HG02938 (cell line): ENCODE measurements at regions not wholly inside any gene's neighbourhood (a gene's known extent, or its start where the extent isn't known, plus 50 kb on each side); places are given as distances from the start of the nearest gene placed in this dataset.
"Not testable (repeated sequence)": the region's sequence is repeated elsewhere in the genome, so short reads cannot be mapped to it uniquely, and the experiment has no call there.

Experiments used
- ATAC-seq: cut with Tn5 transposase; IDR thresholded peaks from one replicate; pipeline ENCODE4 v1.9.1; 2021; ENCODE audit warnings: mild to moderate bottlenecking, moderate library complexity; ENCODE audit not compliant: unreplicated experiment

- ATAC-seq, result no peak
These were observed 197.8 kb downstream of the MEMO1 start for GRCh38 chr2:31813016-31813415.

- peak; percentile 96 for ATAC-seq
These were observed 198.6 kb downstream of the MEMO1 start for GRCh38 chr2:31812051-31812798.

- no peak for ATAC-seq
These were observed 199.3 kb downstream of the MEMO1 start for GRCh38 chr2:31811482-31811881.

- ATAC-seq, result no peak
These were observed 200.4 kb downstream of the MEMO1 start for GRCh38 chr2:31810200-31810917.

- no peak for ATAC-seq
These were observed 205.1 kb downstream of the MEMO1 start for GRCh38 chr2:31805688-31806087.

- ATAC-seq, result not testable (repeated sequence)
These were observed 207.2 kb downstream of the MEMO1 start for GRCh38 chr2:31803481-31804153.

- ATAC-seq, result no peak
These were observed 208.1 kb downstream of the MEMO1 start for GRCh38 chr2:31802711-31803110.

- ATAC-seq, result not testable (repeated sequence)
These were observed 211.5 kb downstream of the MEMO1 start for GRCh38 chr2:31799282-31799681.

GRCh38 chr2:31788273-31788672 is 207.5 kb upstream of the SRD5A2 start:
- no peak for ATAC-seq

GRCh38 chr2:31785876-31786275 is 205.1 kb upstream of the SRD5A2 start:
- ATAC-seq, result peak; percentile 61

- no peak for ATAC-seq
These were observed 204.1 kb upstream of the SRD5A2 start for GRCh38 chr2:31784868-31785267.

- ATAC-seq, result not testable (repeated sequence)
These were observed 202.8 kb upstream of the SRD5A2 start for GRCh38 chr2:31783446-31784091.

GRCh38 chr2:31778153-31778552 is 197.4 kb upstream of the SRD5A2 start:
- ATAC-seq, result no peak

GRCh38 chr2:31770741-31771140 is 190.0 kb upstream of the SRD5A2 start:
- no peak for ATAC-seq

GRCh38 chr2:31765078-31765945 is 184.6 kb upstream of the SRD5A2 start:
- ATAC-seq, result no peak

GRCh38 chr2:31764169-31764568 is 183.4 kb upstream of the SRD5A2 start:
- no peak for ATAC-seq

- no peak for ATAC-seq
These were observed 181.3 kb upstream of the SRD5A2 start for GRCh38 chr2:31762085-31762484.

- ATAC-seq, result not testable (repeated sequence)
These were observed 176.6 kb upstream of the SRD5A2 start for GRCh38 chr2:31757351-31757750.

GRCh38 chr2:31748746-31749145 is 168.0 kb upstream of the SRD5A2 start:
- ATAC-seq, result not testable (repeated sequence)

- ATAC-seq, result no peak
These were observed 167.3 kb upstream of the SRD5A2 start for GRCh38 chr2:31748041-31748440.
